BJ (cell line): ENCODE measurements at regions not wholly inside any gene's neighbourhood (a gene's known extent, or its start where the extent isn't known, plus 50 kb on each side); places are given as distances from the start of the nearest gene placed in this dataset.

Experiments used
- CTCF ChIA-PET: fragments of 350-600 bp; formaldehyde crosslinking; extraction: SDS; loops from one replicate; lab custom pipeline; 2021; ENCODE audit warnings: antibody characterized with exemption, inconsistent platforms; lab: Yijun Ruan, JAX
- POLR2A ChIA-PET: fragments of 300-600 bp; sonication (Branson Sonifier 250); formaldehyde crosslinking; extraction: SDS; loops from one replicate; lab custom pipeline; 2021; ENCODE audit warnings: antibody characterized with exemption; lab: Charles Lee
- DNase-seq: peaks from one replicate; pipeline ENCODE4 v3.0.0-alpha.2; 2011; ENCODE audit warnings: low read depth
- H3K27me3 ChIP-seq: 2 replicates; pipeline ENCODE4 v1.6.0; 2011; ENCODE audit warnings: low read length; ENCODE audit not compliant: control insufficient read depth, insufficient read depth
- H3K36me3 ChIP-seq: 2 replicates; pipeline ENCODE4 v1.5.1; 2011; ENCODE audit warnings: low read length; ENCODE audit not compliant: control insufficient read depth, insufficient read depth
- H3K4me3 ChIP-seq: 2 replicates; pipeline ENCODE4 v1.5.1; 2011; ENCODE audit warnings: low read depth, mild to moderate bottlenecking, control low read depth, low read length
- TF ChIP-seq, protein P1 (sequence below): IDR thresholded peaks from 2 replicates; pipeline ENCODE4 v1.5.1; 2011; ENCODE audit warnings: low read depth, mild to moderate bottlenecking, control low read depth, inconsistent platforms, low read length, moderate library complexity; ENCODE audit not compliant: insufficient read depth

DNA sequence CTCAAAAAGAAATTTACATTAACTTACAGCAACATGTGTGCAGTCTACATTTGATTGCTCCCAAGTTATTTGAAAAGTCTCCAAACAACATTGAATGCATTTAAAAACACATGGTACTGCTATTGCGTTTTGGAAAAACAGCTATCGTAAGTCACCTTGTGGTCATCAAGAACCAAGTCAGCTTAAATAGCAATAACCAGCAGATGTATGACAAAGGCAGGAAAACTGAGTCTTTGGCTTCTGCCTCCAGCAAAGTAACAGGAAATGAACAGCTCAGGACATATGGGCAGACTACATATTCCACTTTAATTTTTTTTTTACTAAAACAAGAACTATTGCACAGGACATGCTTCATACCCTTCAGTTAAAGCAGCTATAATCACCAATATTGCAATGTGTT is 580.6 kb upstream of the SPRY2 start:
- ChIA-PET POLR2A (no interaction called here), CTCF (no interaction called here)
- TF ChIP-seq, protein P1, sequence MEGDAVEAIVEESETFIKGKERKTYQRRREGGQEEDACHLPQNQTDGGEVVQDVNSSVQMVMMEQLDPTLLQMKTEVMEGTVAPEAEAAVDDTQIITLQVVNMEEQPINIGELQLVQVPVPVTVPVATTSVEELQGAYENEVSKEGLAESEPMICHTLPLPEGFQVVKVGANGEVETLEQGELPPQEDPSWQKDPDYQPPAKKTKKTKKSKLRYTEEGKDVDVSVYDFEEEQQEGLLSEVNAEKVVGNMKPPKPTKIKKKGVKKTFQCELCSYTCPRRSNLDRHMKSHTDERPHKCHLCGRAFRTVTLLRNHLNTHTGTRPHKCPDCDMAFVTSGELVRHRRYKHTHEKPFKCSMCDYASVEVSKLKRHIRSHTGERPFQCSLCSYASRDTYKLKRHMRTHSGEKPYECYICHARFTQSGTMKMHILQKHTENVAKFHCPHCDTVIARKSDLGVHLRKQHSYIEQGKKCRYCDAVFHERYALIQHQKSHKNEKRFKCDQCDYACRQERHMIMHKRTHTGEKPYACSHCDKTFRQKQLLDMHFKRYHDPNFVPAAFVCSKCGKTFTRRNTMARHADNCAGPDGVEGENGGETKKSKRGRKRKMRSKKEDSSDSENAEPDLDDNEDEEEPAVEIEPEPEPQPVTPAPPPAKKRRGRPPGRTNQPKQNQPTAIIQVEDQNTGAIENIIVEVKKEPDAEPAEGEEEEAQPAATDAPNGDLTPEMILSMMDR: no peak
- no peaks in the 10 kb centered on the region for H3K27me3 ChIP-seq
- no peaks in the 10 kb centered on the region for H3K36me3 ChIP-seq
- no peak for DNase-seq
- no peak overlapping the region for H3K4me3 ChIP-seq

DNA sequence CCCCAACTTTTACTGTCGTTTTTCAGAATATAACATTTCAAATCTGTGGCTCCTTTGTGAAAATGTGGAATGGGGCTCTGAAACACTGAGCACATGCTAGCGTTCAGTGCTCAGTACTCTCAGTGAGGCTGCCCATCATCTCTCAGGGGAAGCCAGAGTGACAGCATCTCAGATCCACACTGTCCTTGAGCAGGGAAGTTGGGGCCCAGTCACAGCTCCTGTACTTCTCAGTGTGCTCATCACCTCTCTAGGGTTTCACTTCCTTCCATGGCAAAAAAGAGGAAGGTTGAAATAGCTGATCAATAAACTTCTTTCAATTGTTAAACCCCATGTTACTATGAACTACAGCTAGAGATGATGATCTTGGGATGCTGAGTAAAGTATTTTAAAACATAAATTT is 565.9 kb upstream of the SPRY2 start:
- ChIA-PET POLR2A (no interaction called here), CTCF (no interaction called here)
- Histone ChIP-seq H3K27me3 (no peaks in the 10 kb centered on the region), H3K4me3 (no peak overlapping the region), H3K36me3 (no peaks in the 10 kb centered on the region)
- TF ChIP-seq, protein P1: no peak
- no peak for DNase-seq

DNA sequence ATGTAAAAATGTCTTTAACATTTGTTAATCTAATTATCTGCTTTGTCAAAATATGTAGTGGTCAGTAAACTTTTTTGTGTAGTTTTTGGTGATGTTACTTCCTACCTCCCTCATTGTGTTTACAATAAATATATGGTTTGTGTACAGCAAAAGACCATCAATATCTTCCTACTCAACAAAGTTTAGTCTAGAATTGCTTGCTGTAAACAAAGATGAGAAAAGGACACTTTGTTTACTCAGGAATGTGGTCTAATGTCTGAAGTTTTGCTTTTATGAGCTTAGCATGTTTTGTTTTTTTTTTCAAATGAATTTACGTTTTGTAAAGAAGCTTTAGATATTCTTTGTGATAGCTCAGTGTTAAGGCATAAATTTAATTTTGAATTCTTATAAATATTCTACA is 563.5 kb upstream of the SPRY2 start:
- H3K36me3 ChIP-seq: no peaks in the 10 kb centered on the region
- H3K4me3 ChIP-seq: no peak overlapping the region
- TF ChIP-seq, protein P1: no peak
- no peak for DNase-seq
- ChIA-PET POLR2A (no interaction called here), CTCF (no interaction called here)
- no peaks in the 10 kb centered on the region for H3K27me3 ChIP-seq

DNA sequence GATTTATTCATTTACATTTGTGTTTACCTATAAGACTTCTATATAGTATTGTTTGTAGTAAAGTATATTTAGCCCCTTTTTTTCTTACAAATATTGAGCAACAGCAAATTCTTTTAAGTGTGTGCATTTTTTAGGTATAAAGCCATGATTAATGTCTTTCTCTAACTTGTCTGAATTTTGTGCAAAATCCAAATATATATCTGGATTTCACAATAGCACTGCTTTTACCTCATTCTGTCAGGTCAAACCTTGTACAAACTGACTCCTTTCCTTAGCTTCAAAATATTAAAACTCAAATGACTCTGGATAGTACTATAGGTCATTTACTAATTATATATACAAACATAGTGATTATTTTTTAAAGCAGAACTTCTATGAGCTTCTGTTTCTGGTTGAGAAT is 563.0 kb upstream of the SPRY2 start:
- ChIA-PET CTCF (no interaction called here), POLR2A (no interaction called here)
- TF ChIP-seq, protein P1: no peak
- DNase-seq: no peak
- Histone ChIP-seq H3K36me3 (no peaks in the 10 kb centered on the region), H3K27me3 (no peaks in the 10 kb centered on the region), H3K4me3 (no peak overlapping the region)

DNA sequence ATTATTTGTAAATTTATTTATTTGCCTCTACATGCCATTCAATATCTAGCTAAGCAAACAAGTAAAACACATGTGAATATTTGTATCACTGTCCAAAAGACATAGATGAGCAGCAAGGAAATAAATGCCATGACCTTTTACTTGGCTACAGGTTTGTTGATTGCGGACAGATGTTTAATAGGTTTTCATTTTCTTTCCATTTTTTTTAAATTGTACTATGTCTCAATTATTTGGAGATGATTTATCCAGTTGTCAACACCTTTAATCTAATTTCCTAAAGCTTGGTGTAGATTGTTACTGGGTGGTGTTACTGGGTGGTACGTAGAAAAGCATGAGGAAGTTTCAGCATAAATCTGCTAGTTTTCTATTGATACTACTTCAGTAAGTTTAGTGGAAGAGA is 560.6 kb upstream of the SPRY2 start:
- no peaks in the 10 kb centered on the region for H3K27me3 ChIP-seq
- ChIA-PET POLR2A (no interaction called here), CTCF (no interaction called here)
- no peak for DNase-seq
- TF ChIP-seq, protein P1: no peak
- no peak overlapping the region for H3K4me3 ChIP-seq
- no peaks in the 10 kb centered on the region for H3K36me3 ChIP-seq

DNA sequence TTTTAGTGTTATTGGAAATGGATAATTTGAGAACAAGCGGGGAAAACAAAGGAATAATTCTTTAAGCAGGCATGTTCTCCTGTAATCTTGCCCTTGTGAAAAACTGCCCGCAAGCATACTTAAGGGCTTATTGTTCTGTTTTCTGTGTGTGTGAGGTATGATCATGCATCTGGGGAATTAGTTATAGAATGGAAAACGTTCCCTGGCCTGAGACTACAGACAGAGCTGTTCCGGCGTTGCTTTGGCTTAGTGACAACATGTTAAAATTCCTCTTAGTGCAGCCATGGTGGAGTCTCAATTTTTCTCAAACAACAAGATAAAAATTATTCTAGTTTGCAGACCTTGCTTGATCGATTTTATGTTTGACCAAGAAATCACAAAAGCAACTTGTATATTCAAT is 560.2 kb upstream of the SPRY2 start:
- no peaks in the 10 kb centered on the region for H3K27me3 ChIP-seq
- no peaks in the 10 kb centered on the region for H3K36me3 ChIP-seq
- ChIA-PET POLR2A (no interaction called here), CTCF (no interaction called here)
- no peak for DNase-seq
- TF ChIP-seq, protein P1: no peak
- H3K4me3 ChIP-seq: no peak overlapping the region
